H9 (cell line): ENCODE measurements at regions not wholly inside any gene's neighbourhood (a gene's known extent, or its start where the extent isn't known, plus 50 kb on each side); places are given as distances from the start of the nearest gene placed in this dataset.

Experiments used
- DNase-seq: peaks from one replicate; pipeline ENCODE4 v3.0.0-alpha.2; 2017
- H2AFZ ChIP-seq: one replicate; pipeline ENCODE4 v1.6.1; 2013; ENCODE audit warnings: mild to moderate bottlenecking, low read length, control low read depth, moderate library complexity
- H2AK5ac ChIP-seq: 2 replicates; pipeline ENCODE4 v1.6.1; 2013; ENCODE audit warnings: low read length, control low read depth, mixed read lengths; ENCODE audit not compliant: insufficient read length
- H2BK120ac ChIP-seq: one replicate; pipeline ENCODE4 v1.6.1; 2013; ENCODE audit warnings: low read depth, mild to moderate bottlenecking, low read length, control low read depth, inconsistent platforms; ENCODE audit not compliant: poor library complexity, severe bottlenecking
- H2BK12ac ChIP-seq: 2 replicates; pipeline ENCODE4 v1.6.1; 2013; ENCODE audit warnings: low read length, control low read depth, mixed read lengths, low read depth; ENCODE audit not compliant: insufficient read length
- H2BK15ac ChIP-seq: 2 replicates; pipeline ENCODE4 v1.6.1; 2013; ENCODE audit warnings: low read depth, low read length, control low read depth
- H2BK20ac ChIP-seq: one replicate; pipeline ENCODE4 v1.6.1; 2013; ENCODE audit warnings: low read depth, mild to moderate bottlenecking, low read length, control low read depth, inconsistent platforms; ENCODE audit not compliant: poor library complexity, severe bottlenecking
- H2BK5ac ChIP-seq: 2 replicates; pipeline ENCODE4 v1.6.1; 2013; ENCODE audit warnings: low read length, control low read depth, mixed read lengths; ENCODE audit not compliant: insufficient read length
- H3K14ac ChIP-seq: 2 replicates; pipeline ENCODE4 v1.6.1; 2013; ENCODE audit warnings: low read length, control low read depth; ENCODE audit not compliant: insufficient read depth
- H3K18ac ChIP-seq: 2 replicates; pipeline ENCODE4 v1.6.1; 2013; ENCODE audit warnings: low read depth, mild to moderate bottlenecking, mixed read lengths, low read length, control low read depth; ENCODE audit not compliant: insufficient read length
- H3K23ac ChIP-seq: 2 replicates; pipeline ENCODE4 v1.6.1; 2013; ENCODE audit warnings: low read length, control low read depth, mixed read lengths, low read depth; ENCODE audit not compliant: insufficient read length
- H3K23me2 ChIP-seq: 2 replicates; pipeline ENCODE4 v1.6.1; 2013; ENCODE audit warnings: low read depth, mild to moderate bottlenecking, mixed read lengths, low read length, control low read depth; ENCODE audit not compliant: insufficient read length, poor library complexity, severe bottlenecking
- H3K27ac ChIP-seq: 2 replicates; pipeline ENCODE4 v1.5.1; 2013; ENCODE audit warnings: low read length, control low read depth, mixed read lengths, low read depth; ENCODE audit not compliant: insufficient read length
- H3K27me3 ChIP-seq: 2 replicates; pipeline ENCODE4 v1.6.1; 2013; ENCODE audit warnings: low read length, control low read depth, inconsistent platforms; ENCODE audit not compliant: insufficient read depth
- H3K4ac ChIP-seq: 2 replicates; pipeline ENCODE4 v1.6.1; 2013; ENCODE audit warnings: low read depth, mild to moderate bottlenecking, control low read depth, inconsistent platforms, low read length, moderate library complexity
- H3K4me1 ChIP-seq: 2 replicates; pipeline ENCODE4 v1.6.1; 2013; ENCODE audit warnings: low read length, control low read depth, inconsistent platforms; ENCODE audit not compliant: insufficient read depth
- H3K4me2 ChIP-seq: 2 replicates; pipeline ENCODE4 v1.6.1; 2013; ENCODE audit warnings: low read length, control low read depth, mixed read lengths; ENCODE audit not compliant: insufficient read length, insufficient read depth
- H3K56ac ChIP-seq: 2 replicates; pipeline ENCODE4 v1.6.1; 2013; ENCODE audit warnings: low read depth, mild to moderate bottlenecking, mixed read lengths, low read length, control low read depth; ENCODE audit not compliant: insufficient read length
- H3K79me1 ChIP-seq: 2 replicates; pipeline ENCODE4 v1.6.1; 2013; ENCODE audit warnings: low read depth, mild to moderate bottlenecking, moderate library complexity, low read length, control low read depth, inconsistent platforms; ENCODE audit not compliant: insufficient read depth, poor library complexity, severe bottlenecking
- H3K79me2 ChIP-seq: 2 replicates; pipeline ENCODE4 v1.6.1; 2013; ENCODE audit warnings: low read length, control low read depth, inconsistent platforms; ENCODE audit not compliant: insufficient read depth
- H3K9ac ChIP-seq: 2 replicates; pipeline ENCODE4 v1.6.1; 2013; ENCODE audit warnings: low read length, control low read depth, mixed read lengths; ENCODE audit not compliant: insufficient read length; ENCODE audit errors: extremely low read depth
- H3K9me3 ChIP-seq: one replicate; pipeline ENCODE4 v1.6.1; 2013; ENCODE audit warnings: low read depth, low read length, inconsistent platforms; ENCODE audit not compliant: control insufficient read depth
- H3T11ph ChIP-seq: one replicate; pipeline ENCODE4 v1.6.1; 2013; ENCODE audit warnings: mild to moderate bottlenecking, low read length, control low read depth, inconsistent platforms
- H4K20me1 ChIP-seq: one replicate; pipeline ENCODE4 v1.6.1; 2013; ENCODE audit not compliant: control insufficient read depth, insufficient read length, insufficient read depth
- H4K5ac ChIP-seq: 2 replicates; pipeline ENCODE4 v1.6.1; 2013; ENCODE audit warnings: low read depth, mild to moderate bottlenecking, mixed read lengths, low read length, control low read depth; ENCODE audit not compliant: insufficient read length
- H4K8ac ChIP-seq: replicated peaks from 2 replicates; pipeline ENCODE4 v1.6.1; 2013; ENCODE audit warnings: low read length, control low read depth, mixed read lengths, low read depth; ENCODE audit not compliant: insufficient read length
- H4K91ac ChIP-seq: 2 replicates; pipeline ENCODE4 v1.6.1; 2013; ENCODE audit warnings: low read depth, mild to moderate bottlenecking, moderate library complexity, mixed read lengths, low read length, control low read depth; ENCODE audit not compliant: insufficient read length
- H3K27ac Mint-ChIP-seq, 3 experiments: 2 replicates in 2 of 3; 3 replicates in 1 of 3; pipeline ENCODE4 v1.8.0; 2020 to 2021; ENCODE audit warnings: mixed read lengths in 3 of 3, mild to moderate bottlenecking in 1 of 3, moderate library complexity in 1 of 3
- H3K27me3 Mint-ChIP-seq: 2 replicates; pipeline ENCODE4 v1.8.0; 2021; ENCODE audit warnings: low read depth, mild to moderate bottlenecking, moderate library complexity, mixed read lengths
- H3K36me3 Mint-ChIP-seq, 3 experiments: 2 replicates in 2 of 3; 3 replicates in 1 of 3; pipeline ENCODE4 v1.8.0; 2020 to 2021; ENCODE audit warnings: low read depth in 3 of 3, mixed read lengths in 3 of 3; ENCODE audit not compliant: insufficient read depth in 1 of 3
- H3K4me1 Mint-ChIP-seq, 2 experiments: 2 replicates each; pipeline ENCODE4 v1.8.0; 2020; ENCODE audit warnings: mixed read lengths in 2 of 2
- H3K4me3 Mint-ChIP-seq, 2 experiments: 2 replicates in 1 of 2; 3 replicates in 1 of 2; pipeline ENCODE4 v1.8.0; 2020 to 2021; ENCODE audit warnings: mild to moderate bottlenecking in 2 of 2, mixed read lengths in 2 of 2, moderate library complexity in 1 of 2
- H3K9me3 Mint-ChIP-seq, 2 experiments: 2 replicates in 1 of 2; 3 replicates in 1 of 2; pipeline ENCODE4 v1.8.0; 2020; ENCODE audit warnings: mild to moderate bottlenecking in 2 of 2, mixed read lengths in 2 of 2, moderate library complexity in 1 of 2
- WGBS: extraction: QIAGEN DNeasy Blood & Tissue Kit; methylation state at CpG from one replicate; pipeline ENCODE4 v1.1.7; 2013; ENCODE audit warnings: missing lambda C conversion rate, low lambda C conversion rate, mixed read lengths; ENCODE audit not compliant: insufficient read length; ENCODE audit errors: extremely low coverage; 5-methylcytosine and 5-hydroxymethylcytosine counted together
- TF ChIP-seq, protein P1 (sequence below): fragments of 200-600 bp; sonication (generic); conservative IDR thresholded peaks from 3 replicates; pipeline ENCODE4 v1.8.0; 2021; ENCODE audit warnings: antibody characterized with exemption, mild to moderate bottlenecking

DNA sequence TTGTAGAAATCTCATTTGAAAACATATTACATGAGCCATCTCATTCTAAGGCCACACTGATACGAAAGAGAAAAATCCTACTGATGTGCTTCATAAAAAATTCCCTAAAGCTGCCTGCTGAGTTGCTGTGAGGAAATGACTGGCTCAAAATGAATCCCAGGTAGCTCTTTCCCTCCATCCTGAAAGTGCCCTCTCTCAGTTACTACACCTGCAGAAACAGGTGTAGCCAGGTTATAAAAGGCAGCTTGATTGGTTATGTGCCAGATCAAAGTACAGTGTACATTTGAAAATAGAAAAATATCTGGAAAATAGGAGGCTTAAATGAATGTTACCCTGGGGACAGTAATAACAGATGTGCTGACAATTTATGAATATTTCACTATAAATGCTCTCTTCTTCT is 833.4 kb upstream of the ADGRL4 start:
- Histone ChIP-seq H4K5ac (no peak overlapping the region), H2BK12ac (no peak overlapping the region), H3K9me3 (no peaks in the 10 kb centered on the region), H3T11ph (no peak overlapping the region), H4K91ac (no peak overlapping the region), H4K20me1 (no peaks in the 10 kb centered on the region), H3K14ac (no peak overlapping the region), H3K27ac (no peak overlapping the region), H2BK20ac (no peak overlapping the region), H3K79me1 (no peaks in the 10 kb centered on the region), H3K79me2 (no peaks in the 10 kb centered on the region), H2AK5ac (no peak overlapping the region), H3K23ac (no peak overlapping the region), H2AFZ (no peak overlapping the region), H3K4me2 (no peak overlapping the region), H3K27me3 (no peaks in the 10 kb centered on the region), H3K23me2 (no peaks in the 10 kb centered on the region), H3K4me1 (no peaks in the 10 kb centered on the region), H3K18ac (no peak overlapping the region), H2BK5ac (no peak overlapping the region), H3K4ac (no peak overlapping the region), H4K8ac (no peak overlapping the region), H3K56ac (no peak overlapping the region), H2BK15ac (no peak overlapping the region), H3K9ac (no peak overlapping the region), H2BK120ac (no peak overlapping the region)
- H3K4me3 Mint-ChIP-seq: no peak overlapping the region
- no peaks in the 10 kb centered on the region for H3K9me3 Mint-ChIP-seq
- H3K4me1 Mint-ChIP-seq: peaks cover 12 to 13% of the 10 kb centered on the region in 2 experiments; a peak in 3 of 4 replicates
- no peak overlapping the region for H3K27ac Mint-ChIP-seq
- WGBS: no CpG with 5 or more reads among the region's 1 CpG
- DNase-seq: no peak
- no peaks in the 10 kb centered on the region for H3K36me3 Mint-ChIP-seq
- TF ChIP-seq, protein P1, sequence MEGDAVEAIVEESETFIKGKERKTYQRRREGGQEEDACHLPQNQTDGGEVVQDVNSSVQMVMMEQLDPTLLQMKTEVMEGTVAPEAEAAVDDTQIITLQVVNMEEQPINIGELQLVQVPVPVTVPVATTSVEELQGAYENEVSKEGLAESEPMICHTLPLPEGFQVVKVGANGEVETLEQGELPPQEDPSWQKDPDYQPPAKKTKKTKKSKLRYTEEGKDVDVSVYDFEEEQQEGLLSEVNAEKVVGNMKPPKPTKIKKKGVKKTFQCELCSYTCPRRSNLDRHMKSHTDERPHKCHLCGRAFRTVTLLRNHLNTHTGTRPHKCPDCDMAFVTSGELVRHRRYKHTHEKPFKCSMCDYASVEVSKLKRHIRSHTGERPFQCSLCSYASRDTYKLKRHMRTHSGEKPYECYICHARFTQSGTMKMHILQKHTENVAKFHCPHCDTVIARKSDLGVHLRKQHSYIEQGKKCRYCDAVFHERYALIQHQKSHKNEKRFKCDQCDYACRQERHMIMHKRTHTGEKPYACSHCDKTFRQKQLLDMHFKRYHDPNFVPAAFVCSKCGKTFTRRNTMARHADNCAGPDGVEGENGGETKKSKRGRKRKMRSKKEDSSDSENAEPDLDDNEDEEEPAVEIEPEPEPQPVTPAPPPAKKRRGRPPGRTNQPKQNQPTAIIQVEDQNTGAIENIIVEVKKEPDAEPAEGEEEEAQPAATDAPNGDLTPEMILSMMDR: no peak
- no peaks in the 10 kb centered on the region for H3K27me3 Mint-ChIP-seq
